PC-9 (cell line): ENCODE measurements at regions not wholly inside any gene's neighbourhood (a gene's known extent, or its start where the extent isn't known, plus 50 kb on each side); places are given as distances from the start of the nearest gene placed in this dataset.

ENCODE experiments used
- BruUV-seq: library from RNA; stranded (reverse); fragments of 400-500 nt; replicated peaks from 2 replicates; lab custom pipeline; 2021; lab: Mats Ljungman, UMichigan
- CTCF ChIA-PET: fragments of 300-600 bp; sonication (Branson Sonifier 250); formaldehyde crosslinking; loops from one replicate; lab custom pipeline; 2022; ENCODE audit warnings: antibody characterized with exemption; lab: Charles Lee
- POLR2A ChIA-PET: fragments of 300-600 bp; sonication (Branson Sonifier 250); formaldehyde crosslinking; loops from one replicate; lab custom pipeline; 2022; ENCODE audit warnings: antibody characterized with exemption; ENCODE audit not compliant: unreplicated experiment; lab: Charles Lee
- DNase-seq, 2 experiments: peaks; one replicate each; pipeline versions ENCODE4 v3.0.0 to v3.0.0-alpha.2; 2015 to 2022; ENCODE audit warnings: mixed read lengths in 1 of 2
- H2AFZ ChIP-seq: fragments of 200-600 bp; sonication (generic); 2 replicates; pipeline ENCODE4 v1.8.1; 2017; ENCODE audit warnings: antibody characterized with exemption
- H3F3A ChIP-seq: fragments of 200-600 bp; sonication (generic); 2 replicates; pipeline ENCODE4 v1.8.1; 2017; ENCODE audit warnings: antibody characterized with exemption, mild to moderate bottlenecking, low read depth; ENCODE audit not compliant: insufficient read depth
- H3K27ac ChIP-seq: fragments of 200-600 bp; sonication (generic); 2 replicates; pipeline ENCODE4 v1.6.1; 2016; ENCODE audit warnings: mixed run types
- H3K27me3 ChIP-seq: fragments of 200-600 bp; sonication (generic); 2 replicates; pipeline ENCODE4 v1.6.1; 2016; ENCODE audit warnings: low read depth, mixed run types; ENCODE audit not compliant: insufficient read depth
- H3K36me3 ChIP-seq: fragments of 200-600 bp; sonication (generic); 2 replicates; pipeline ENCODE4 v1.6.1; 2016; ENCODE audit warnings: low read depth, mixed run types
- H3K4me1 ChIP-seq: fragments of 200-600 bp; sonication (generic); replicated peaks from 2 replicates; pipeline ENCODE4 v1.6.1; 2016; ENCODE audit warnings: mixed run types; ENCODE audit not compliant: insufficient read depth
- H3K4me2 ChIP-seq: fragments of 200-600 bp; sonication (generic); 2 replicates; pipeline ENCODE4 v1.6.1; 2017; ENCODE audit warnings: mixed run types
- H3K4me3 ChIP-seq: fragments of 200-600 bp; sonication (generic); 2 replicates; pipeline ENCODE4 v1.6.1; 2016; ENCODE audit warnings: mixed run types
- H3K79me2 ChIP-seq: fragments of 200-600 bp; sonication (generic); 2 replicates; pipeline ENCODE4 v1.6.1; 2017; ENCODE audit warnings: low read depth, mixed run types
- H3K9me2 ChIP-seq: fragments of 200-600 bp; sonication (generic); 2 replicates; pipeline ENCODE4 v1.8.1; 2017; ENCODE audit warnings: mild to moderate bottlenecking; ENCODE audit not compliant: insufficient read depth
- H3K9me3 ChIP-seq: fragments of 200-600 bp; sonication (generic); 2 replicates; pipeline ENCODE4 v1.8.1; 2016; ENCODE audit warnings: low read depth; ENCODE audit not compliant: insufficient read depth
- H4K20me1 ChIP-seq: fragments of 200-600 bp; sonication (generic); 2 replicates; pipeline ENCODE4 v1.8.1; 2017; ENCODE audit not compliant: insufficient read depth
- CTCF ChIP-seq: fragments of 200-600 bp; sonication (generic); conservative IDR thresholded peaks from 2 replicates; pipeline ENCODE4 v1.6.1; 2017; ENCODE audit warnings: mixed run types, antibody characterized with exemption, mild to moderate bottlenecking, moderate library complexity
- EZH2 ChIP-seq: fragments of 200-600 bp; sonication (generic); IDR thresholded peaks from 2 replicates; pipeline ENCODE4 v1.8.0; 2017; ENCODE audit warnings: antibody characterized with exemption, low read depth
- intact Hi-C: fragments of 100-400 bp; cut with micrococcal nuclease; formaldehyde crosslinking; loops from one replicate; pipeline ENCODE4 v1.10.0; 2022; ENCODE audit not compliant: unreplicated experiment

GRCh38 chr5:175275097-175275496 lies 168.9 kb downstream of the DRD1 start:
- ChIA-PET CTCF (no interaction called here), POLR2A (no interaction called here)
- DNase-seq = no peak
- no peaks in the 10 kb centered on the region for H3K9me3 ChIP-seq
- no peak overlapping the region for H3K4me3 ChIP-seq
- no peak overlapping the region for H2AFZ ChIP-seq
- H3K4me2 ChIP-seq = no peak overlapping the region
- no peak overlapping the region for H3K27ac ChIP-seq
- no peaks in the 10 kb centered on the region for H3K79me2 ChIP-seq
- intact Hi-C loops = no loop called here
- H3F3A ChIP-seq = no peaks in the 10 kb centered on the region
- BruUV-seq = no TSS peak
- H3K9me2 ChIP-seq = no peaks in the 10 kb centered on the region
- TF ChIP-seq EZH2 = no peak
- TF ChIP-seq CTCF = no peak
- H3K4me1 ChIP-seq = no peaks in the 10 kb centered on the region
- H3K27me3 ChIP-seq = no peaks in the 10 kb centered on the region
- no peaks in the 10 kb centered on the region for H3K36me3 ChIP-seq
- no peaks in the 10 kb centered on the region for H4K20me1 ChIP-seq

GRCh38 chr5:175274171-175274570 lies 169.8 kb downstream of the DRD1 start:
- no peak overlapping the region for H3K4me3 ChIP-seq
- H3K4me1 ChIP-seq = no peaks in the 10 kb centered on the region
- no peaks in the 10 kb centered on the region for H3K9me2 ChIP-seq
- H3K9me3 ChIP-seq = no peaks in the 10 kb centered on the region
- ChIA-PET CTCF (no interaction called here), POLR2A (no interaction called here)
- H3K36me3 ChIP-seq = no peaks in the 10 kb centered on the region
- TF ChIP-seq CTCF (no peak), EZH2 (no peak)
- no peak overlapping the region for H3K4me2 ChIP-seq
- no peaks in the 10 kb centered on the region for H3K27me3 ChIP-seq
- no peaks in the 10 kb centered on the region for H3K79me2 ChIP-seq
- DNase-seq = no peak
- no peak overlapping the region for H2AFZ ChIP-seq
- H3K27ac ChIP-seq = no peak overlapping the region
- BruUV-seq = no TSS peak
- intact Hi-C loops = no loop called here
- H4K20me1 ChIP-seq = no peaks in the 10 kb centered on the region
- no peaks in the 10 kb centered on the region for H3F3A ChIP-seq

GRCh38 chr5:175264406-175264805 lies 179.6 kb downstream of the DRD1 start:
- no peaks in the 10 kb centered on the region for H3K36me3 ChIP-seq
- H3K79me2 ChIP-seq = no peaks in the 10 kb centered on the region
- POLR2A ChIA-PET = no interaction called here
- H3F3A ChIP-seq = no peaks in the 10 kb centered on the region
- no peaks in the 10 kb centered on the region for H3K9me2 ChIP-seq
- no peak overlapping the region for H3K4me3 ChIP-seq
- no peak for DNase-seq
- H4K20me1 ChIP-seq = no peaks in the 10 kb centered on the region
- H3K27ac ChIP-seq = no peak overlapping the region
- BruUV-seq = no TSS peak
- H2AFZ ChIP-seq = no peak overlapping the region
- no peak overlapping the region for H3K4me2 ChIP-seq
- intact Hi-C loops = no loop called here
- no peaks in the 10 kb centered on the region for H3K4me1 ChIP-seq
- H3K27me3 ChIP-seq = no peaks in the 10 kb centered on the region
- no peaks in the 10 kb centered on the region for H3K9me3 ChIP-seq
- no peak for TF ChIP-seq CTCF
- TF ChIP-seq EZH2 = no peak
- CTCF ChIA-PET = no interaction called here
